ENCODE measurements at regions not wholly inside any gene's neighbourhood (a gene's known extent, or its start where the extent isn't known, plus 50 kb on each side); places are given as distances from the start of the nearest gene placed in this dataset.
A peak's percentile ranks its signal among the peaks of the same experiment; 100 is the strongest.
"Not testable (repeated sequence)": the region's sequence is repeated elsewhere in the genome, so short reads cannot be mapped to it uniquely, and the experiment has no call there.

GRCh38 chr4:81375745-81376144 is 96.0 kb downstream of the RASGEF1B start:
- no peak for DNase-seq (ENCODE audit: low read depth in 2 of 2)

GRCh38 chr4:81369886-81370285 is 101.8 kb downstream of the RASGEF1B start:
- DNase-seq (ENCODE audit: low read depth in 2 of 2) = no peak

GRCh38 chr4:81366779-81367178 is 104.9 kb downstream of the RASGEF1B start:
- no peak for DNase-seq (ENCODE audit: low read depth in 2 of 2)

- DNase-seq (ENCODE audit: low read depth in 2 of 2) = no peak
Observed at GRCh38 chr4:81360737-81361136, 111.0 kb downstream of the RASGEF1B start.

- DNase-seq (ENCODE audit: low read depth in 2 of 2) = no peak
Observed at GRCh38 chr4:81359207-81359606, 112.5 kb downstream of the RASGEF1B start.

GRCh38 chr4:81358154-81358553 is 113.6 kb downstream of the RASGEF1B start:
- no peak for DNase-seq (ENCODE audit: low read depth in 2 of 2)

- no peak for DNase-seq (ENCODE audit: low read depth in 2 of 2)
Observed at GRCh38 chr4:81356621-81357020, 115.1 kb downstream of the RASGEF1B start.

GRCh38 chr4:81355136-81355535 is 116.6 kb downstream of the RASGEF1B start:
- no peak for DNase-seq (ENCODE audit: low read depth in 2 of 2)

- no peak for DNase-seq (ENCODE audit: low read depth in 2 of 2)
Observed at GRCh38 chr4:81353861-81354260, 117.8 kb downstream of the RASGEF1B start.

- no peak for DNase-seq (ENCODE audit: low read depth in 2 of 2)
Observed at GRCh38 chr4:81352446-81352835, 119.3 kb downstream of the RASGEF1B start.

GRCh38 chr4:81351654-81352445 is 119.9 kb downstream of the RASGEF1B start:
- DNase-seq (ENCODE audit: low read depth in 2 of 2) = peak; percentile 65 to 68

- DNase-seq (ENCODE audit: low read depth in 2 of 2) = no peak
Observed at GRCh38 chr4:81350040-81350439, 121.7 kb downstream of the RASGEF1B start.

- DNase-seq (ENCODE audit: low read depth in 2 of 2) = no peak
Observed at GRCh38 chr4:81348778-81349094, 123.0 kb downstream of the RASGEF1B start.

GRCh38 chr4:81348086-81348777 is 123.5 kb downstream of the RASGEF1B start:
- DNase-seq (ENCODE audit: low read depth in 2 of 2) = no peak

- DNase-seq (ENCODE audit: low read depth in 2 of 2) = no peak
Observed at GRCh38 chr4:81346719-81347118, 125.0 kb downstream of the RASGEF1B start.

GRCh38 chr4:81343536-81343935 is 128.2 kb downstream of the RASGEF1B start:
- DNase-seq (ENCODE audit: low read depth in 2 of 2) = no peak

GRCh38 chr4:81343046-81343445 is 128.0 kb upstream of the PRKG2 start:
- DNase-seq (ENCODE audit: low read depth in 2 of 2) = no peak

GRCh38 chr4:81337211-81337610 is 122.2 kb upstream of the PRKG2 start:
- no peak for DNase-seq (ENCODE audit: low read depth in 2 of 2)

- no peak for DNase-seq (ENCODE audit: low read depth in 2 of 2)
Observed at GRCh38 chr4:81335122-81335912, 120.3 kb upstream of the PRKG2 start.

GRCh38 chr4:81330018-81330417 is 115.0 kb upstream of the PRKG2 start:
- DNase-seq (ENCODE audit: low read depth in 2 of 2) = no peak

GRCh38 chr4:81326581-81326980 is 111.6 kb upstream of the PRKG2 start:
- DNase-seq (ENCODE audit: low read depth in 2 of 2) = no peak

GRCh38 chr4:81324594-81324993 is 109.6 kb upstream of the PRKG2 start:
- not testable (repeated sequence) for DNase-seq (ENCODE audit: low read depth in 2 of 2)

All from lung microvascular endothelial cell (primary cell).